Lung (tissue), 11 donors: ENCODE measurements at regions not wholly inside any gene's neighbourhood (a gene's known extent, or its start where the extent isn't known, plus 50 kb on each side); places are given as distances from the start of the nearest gene placed in this dataset.

Experiments
- ATAC-seq: fragments of 200-7000 bp; cut with Tn5 transposase; one replicate; pipeline ENCODE4 v1.9.1; 2020; ENCODE audit warnings: moderate number of reproducible peaks; ENCODE audit not compliant: insufficient read depth, low FRiP score
- DNase-seq, 3 donors: peaks; one replicate each; pipeline ENCODE4 v3.0.0-alpha.2; 2013 to 2017
- H3K27ac ChIP-seq, 2 donors: one replicate each; pipeline ENCODE4 v1.5.1; 2013; ENCODE audit warnings: mild to moderate bottlenecking in 2 of 2, moderate library complexity in 2 of 2, control low read depth in 1 of 2, inconsistent platforms in 1 of 2, low read depth in 1 of 2, low read length in 1 of 2
- H3K27me3 ChIP-seq, 3 donors: one replicate each; pipeline ENCODE4 v1.5.1; 2013; ENCODE audit warnings: low read length in 2 of 3; ENCODE audit not compliant: control insufficient read depth in 3 of 3, insufficient read depth in 3 of 3
- H3K36me3 ChIP-seq, 4 donors: one replicate each; pipeline ENCODE4 v1.5.1; 2013; ENCODE audit warnings: low read length in 4 of 4, mild to moderate bottlenecking in 1 of 4, moderate library complexity in 1 of 4; ENCODE audit not compliant: control insufficient read depth in 4 of 4, insufficient read depth in 4 of 4
- H3K4me1 ChIP-seq, 5 donors: one replicate each; pipeline ENCODE4 v1.5.1; 2013; ENCODE audit warnings: low read length in 5 of 5, mild to moderate bottlenecking in 2 of 5, moderate library complexity in 1 of 5; ENCODE audit not compliant: control insufficient read depth in 5 of 5, insufficient read depth in 5 of 5
- H3K4me3 ChIP-seq: one replicate; pipeline ENCODE4 v1.5.1; 2013; ENCODE audit warnings: mild to moderate bottlenecking, control low read depth, moderate library complexity
- H3K9ac ChIP-seq, 2 donors: one replicate each; pipeline ENCODE4 v1.5.1; 2013; ENCODE audit warnings: low read length in 2 of 2, control low read depth in 1 of 2; ENCODE audit not compliant: insufficient read depth in 1 of 2
- H3K9me3 ChIP-seq, 4 donors: one replicate each; pipeline ENCODE4 v1.5.1; 2013; ENCODE audit warnings: low read length in 3 of 4, mild to moderate bottlenecking in 1 of 4, moderate library complexity in 1 of 4; ENCODE audit not compliant: control insufficient read depth in 4 of 4, insufficient read depth in 3 of 4
- WGBS, 2 donors: extraction: QIAGEN DNeasy Blood & Tissue Kit; methylation state at CpG; one replicate each; pipeline ENCODE4 v1.1.7; 2013; 5-methylcytosine and 5-hydroxymethylcytosine counted together
- TF ChIP-seq, protein P1 (sequence below): IDR thresholded peaks from 2 replicates; pipeline ENCODE4 v1.5.1; 2012; ENCODE audit warnings: mild to moderate bottlenecking; ENCODE audit errors: control extremely low read depth, extremely low read depth
- donor health status: control.
- donor health status: control.
- donor health status: Bipolar disorder and iron deficiency.
- donor health status: healthy.
- donor health status: DM: yes; HTN: yes; CAD: no.

DNA sequence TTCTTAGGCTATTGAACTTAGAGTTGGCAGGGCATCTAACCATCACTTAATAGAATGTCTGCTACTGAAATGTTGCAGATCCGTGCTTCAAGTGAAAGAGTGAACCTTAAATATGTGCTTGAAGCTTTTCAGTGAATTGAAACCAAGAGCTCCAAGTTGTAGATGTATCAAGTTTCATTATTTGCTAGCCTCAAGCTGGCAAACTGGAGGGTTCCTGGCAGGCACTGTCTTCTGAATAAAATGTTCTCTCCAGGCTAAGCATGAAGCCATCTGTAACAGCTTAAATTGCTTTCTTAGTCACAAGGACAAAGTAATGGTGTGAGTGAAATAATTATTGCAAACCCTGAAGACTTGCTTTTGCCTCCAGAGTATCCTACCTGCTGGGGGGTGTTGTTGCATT, 415.0 kb upstream of the SPRY2 start:
- H3K9me3 ChIP-seq: no peaks in the 10 kb centered on the region
- H3K27me3 ChIP-seq: no peaks in the 10 kb centered on the region
- peaks cover 0 to 21% (median 0%) of the 10 kb centered on the region in 5 donors for H3K4me1 ChIP-seq
- no peak overlapping the region for H3K9ac ChIP-seq
- ATAC-seq (no peak), DNase-seq (peak; percentile 32 to 78 (median 74))
- no peaks in the 10 kb centered on the region for H3K36me3 ChIP-seq
- TF ChIP-seq, protein P1, sequence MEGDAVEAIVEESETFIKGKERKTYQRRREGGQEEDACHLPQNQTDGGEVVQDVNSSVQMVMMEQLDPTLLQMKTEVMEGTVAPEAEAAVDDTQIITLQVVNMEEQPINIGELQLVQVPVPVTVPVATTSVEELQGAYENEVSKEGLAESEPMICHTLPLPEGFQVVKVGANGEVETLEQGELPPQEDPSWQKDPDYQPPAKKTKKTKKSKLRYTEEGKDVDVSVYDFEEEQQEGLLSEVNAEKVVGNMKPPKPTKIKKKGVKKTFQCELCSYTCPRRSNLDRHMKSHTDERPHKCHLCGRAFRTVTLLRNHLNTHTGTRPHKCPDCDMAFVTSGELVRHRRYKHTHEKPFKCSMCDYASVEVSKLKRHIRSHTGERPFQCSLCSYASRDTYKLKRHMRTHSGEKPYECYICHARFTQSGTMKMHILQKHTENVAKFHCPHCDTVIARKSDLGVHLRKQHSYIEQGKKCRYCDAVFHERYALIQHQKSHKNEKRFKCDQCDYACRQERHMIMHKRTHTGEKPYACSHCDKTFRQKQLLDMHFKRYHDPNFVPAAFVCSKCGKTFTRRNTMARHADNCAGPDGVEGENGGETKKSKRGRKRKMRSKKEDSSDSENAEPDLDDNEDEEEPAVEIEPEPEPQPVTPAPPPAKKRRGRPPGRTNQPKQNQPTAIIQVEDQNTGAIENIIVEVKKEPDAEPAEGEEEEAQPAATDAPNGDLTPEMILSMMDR: no peak
- H3K27ac ChIP-seq: no peak overlapping the region
- no peak overlapping the region for H3K4me3 ChIP-seq
- 62 to 72% methylated on average over 1 of the region's 1 CpG for WGBS, 2 donors

DNA sequence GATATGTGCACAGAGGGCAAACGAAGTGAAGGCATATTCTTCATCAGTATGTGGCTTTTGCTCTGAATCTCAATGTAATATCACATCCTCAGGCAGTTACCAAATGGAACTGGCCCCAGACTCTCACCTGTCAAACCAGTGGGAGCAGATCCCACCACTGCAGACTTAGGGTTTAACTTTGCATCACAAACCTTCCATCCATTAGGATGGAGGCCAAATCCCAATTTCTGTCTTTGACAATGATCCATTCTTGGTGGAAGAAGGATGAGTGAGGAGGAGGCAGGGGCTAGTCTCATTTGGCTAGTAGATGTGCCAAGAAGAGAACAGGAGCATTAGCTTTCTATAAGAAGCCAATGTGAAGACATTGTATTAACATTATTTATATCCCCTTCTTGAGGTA, 413.5 kb upstream of the SPRY2 start:
- Histone ChIP-seq H3K27me3 (no peaks in the 10 kb centered on the region), H3K36me3 (no peaks in the 10 kb centered on the region), H3K4me1 (peaks cover 0 to 21% (median 0%) of the 10 kb centered on the region in 5 donors), H3K27ac (no peak overlapping the region), H3K9me3 (no peaks in the 10 kb centered on the region), H3K9ac (no peak overlapping the region), H3K4me3 (no peak overlapping the region)
- 52 to 53% methylated on average over 1 of the region's 1 CpG for WGBS, 2 donors
- no peak for DNase-seq
- no peak for ATAC-seq
- TF ChIP-seq, protein P1: no peak

DNA sequence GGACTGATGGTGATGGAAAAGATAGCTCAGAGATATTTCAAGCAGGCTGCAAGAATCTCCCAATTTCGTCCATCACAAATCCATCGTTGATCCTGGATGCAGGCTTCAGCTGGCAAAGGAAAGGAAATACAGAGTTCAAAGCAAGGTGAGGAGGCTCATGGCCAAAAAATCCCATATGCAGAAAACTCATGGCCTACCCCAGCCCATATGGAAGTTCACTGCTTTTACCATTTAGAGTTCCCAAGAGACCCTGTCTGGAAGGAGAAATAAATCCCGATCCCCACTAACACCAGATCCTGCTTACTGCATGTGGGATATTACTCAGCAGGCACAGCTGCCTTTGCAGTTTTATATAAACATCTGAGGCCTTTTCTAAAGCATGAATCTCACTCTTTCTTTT, 412.9 kb upstream of the SPRY2 start:
- WGBS, 2 donors: 82 to 85% methylated on average over 3 of the region's 3 CpGs
- no peak for ATAC-seq
- no peaks in the 10 kb centered on the region for H3K27me3 ChIP-seq
- H3K9me3 ChIP-seq: no peaks in the 10 kb centered on the region
- DNase-seq: peak in 2 of 3 donors; percentile 16 to 28
- peaks cover 0 to 21% (median 0%) of the 10 kb centered on the region in 5 donors for H3K4me1 ChIP-seq
- H3K27ac ChIP-seq: no peak overlapping the region
- no peak overlapping the region for H3K4me3 ChIP-seq
- no peaks in the 10 kb centered on the region for H3K36me3 ChIP-seq
- H3K9ac ChIP-seq: no peak overlapping the region
- TF ChIP-seq, protein P1: no peak

DNA sequence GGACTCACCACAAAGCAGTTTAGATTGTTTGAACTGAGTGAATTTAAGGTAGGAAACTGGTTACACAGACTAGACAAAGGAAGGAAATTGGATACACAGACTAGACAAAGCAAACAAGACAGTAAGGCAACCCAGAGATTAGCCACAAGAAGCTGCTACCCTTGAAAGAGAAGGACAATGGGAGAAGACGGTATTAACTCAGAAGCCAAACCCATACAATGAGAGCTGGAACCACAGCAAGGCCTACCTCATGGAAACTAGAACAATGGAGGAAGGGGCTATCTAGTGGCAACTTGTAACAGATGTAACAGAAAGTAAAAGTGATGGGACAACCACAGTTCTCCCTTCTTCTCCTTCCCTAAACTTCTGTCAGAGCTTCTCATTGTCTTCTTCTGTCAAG, 410.9 kb upstream of the SPRY2 start:
- Histone ChIP-seq H3K27ac (no peak overlapping the region), H3K9ac (no peak overlapping the region), H3K9me3 (no peaks in the 10 kb centered on the region), H3K4me3 (no peak overlapping the region), H3K4me1 (peaks cover 0 to 21% (median 0%) of the 10 kb centered on the region in 5 donors), H3K36me3 (no peaks in the 10 kb centered on the region), H3K27me3 (no peaks in the 10 kb centered on the region)
- no peak for DNase-seq
- no peak for ATAC-seq
- 76 to 81% methylated on average over 1 of the region's 1 CpG for WGBS, 2 donors
- TF ChIP-seq, protein P1: no peak
